Mesodermal cell (in vitro differentiated cells): ENCODE measurements at regions not wholly inside any gene's neighbourhood (a gene's known extent, or its start where the extent isn't known, plus 50 kb on each side); places are given as distances from the start of the nearest gene placed in this dataset.
A peak's percentile ranks its signal among the peaks of the same experiment; 100 is the strongest.
"Not testable (repeated sequence)": the region's sequence is repeated elsewhere in the genome, so short reads cannot be mapped to it uniquely, and the experiment has no call there.

Experiments
- H3K27ac ChIP-seq: 2 replicates; pipeline ENCODE4 v1.7.0; 2013; ENCODE audit warnings: mild to moderate bottlenecking, low read depth, low read length, moderate library complexity; ENCODE audit not compliant: severe bottlenecking
- H3K36me3 ChIP-seq: 2 replicates; pipeline ENCODE4 v1.7.1; 2013; ENCODE audit warnings: mild to moderate bottlenecking, low read length, moderate library complexity; ENCODE audit not compliant: control insufficient read depth, insufficient read depth
- H3K4me1 ChIP-seq: one replicate; pipeline ENCODE4 v1.7.1; 2013; ENCODE audit warnings: mild to moderate bottlenecking, low read length; ENCODE audit not compliant: insufficient read depth, control insufficient read depth, poor library complexity, severe bottlenecking
- H3K4me3 ChIP-seq: 2 replicates; pipeline ENCODE4 v1.7.0; 2013; ENCODE audit warnings: low read length, control low read depth, mild to moderate bottlenecking; ENCODE audit not compliant: insufficient read depth, poor library complexity, severe bottlenecking; ENCODE audit errors: extremely low read depth
- H3K9me3 ChIP-seq: 2 replicates; pipeline ENCODE4 v1.7.1; 2013; ENCODE audit warnings: mild to moderate bottlenecking, low read length, moderate library complexity; ENCODE audit not compliant: control insufficient read depth
- WGBS, 2 experiments: methylation state at CpG; one replicate each; pipeline ENCODE4 v1.1.5; 2013; ENCODE audit warnings: missing lambda C conversion rate in 2 of 2; ENCODE audit not compliant: insufficient coverage in 2 of 2; 5-methylcytosine and 5-hydroxymethylcytosine counted together

- peaks cover 6% of the 10 kb centered on the region for H3K9me3 ChIP-seq
- WGBS, 2 experiments = 89 to 92% methylated on average over 2 of the region's 5 CpGs
- H3K27ac ChIP-seq = no peak overlapping the region
- peaks cover 39% of the 10 kb centered on the region for H3K4me1 ChIP-seq
- H3K36me3 ChIP-seq = no peaks in the 10 kb centered on the region
- H3K4me3 ChIP-seq = no peak overlapping the region
Measured at GRCh38 chr17:77833769-77834168, 124.7 kb upstream of the TNRC6C start.

- Histone ChIP-seq H3K36me3 (no peaks in the 10 kb centered on the region), H3K4me1 (peaks cover 36% of the 10 kb centered on the region), H3K27ac (peak overlapping the region; percentile 77), H3K4me3 (no peak overlapping the region), H3K9me3 (peaks cover 6% of the 10 kb centered on the region)
- 24 to 30% methylated on average over 11 to 12 of the region's 12 CpGs for WGBS, 2 experiments
Measured at GRCh38 chr17:77834170-77835115, 124.1 kb upstream of the TNRC6C start.

GRCh38 chr17:77836557-77837041, 121.9 kb upstream of the TNRC6C start:
- Histone ChIP-seq H3K4me3 (no peak overlapping the region), H3K9me3 (peaks cover 6% of the 10 kb centered on the region), H3K36me3 (no peaks in the 10 kb centered on the region), H3K27ac (no peak overlapping the region), H3K4me1 (peaks cover 30% of the 10 kb centered on the region)
- WGBS, 2 experiments = 88% methylated on average over 1 of the region's 3 CpGs; no CpG with 5 or more reads in 1 of the 2 experiments

- H3K9me3 ChIP-seq, H3K27ac ChIP-seq, H3K4me3 ChIP-seq, H3K36me3 ChIP-seq: not testable (repeated sequence)
- 95 to 96% methylated on average over 4 of the region's 5 CpGs for WGBS, 2 experiments
- H3K4me1 ChIP-seq = peaks cover 30% of the 10 kb centered on the region
Measured at GRCh38 chr17:77837072-77837471, 121.4 kb upstream of the TNRC6C start.

- peaks cover 34% of the 10 kb centered on the region for H3K4me1 ChIP-seq
- no peak overlapping the region for H3K4me3 ChIP-seq
- H3K36me3 ChIP-seq = no peaks in the 10 kb centered on the region
- 96 to 100% methylated on average over 6 to 7 of the region's 9 CpGs for WGBS, 2 experiments
- no peak overlapping the region for H3K27ac ChIP-seq
- H3K9me3 ChIP-seq = peaks cover 6% of the 10 kb centered on the region
Measured at GRCh38 chr17:77837917-77838316, 120.6 kb upstream of the TNRC6C start.

GRCh38 chr17:77838748-77839697, 119.5 kb upstream of the TNRC6C start:
- H3K27ac ChIP-seq = no peak overlapping the region
- peaks cover 32% of the 10 kb centered on the region for H3K4me1 ChIP-seq

GRCh38 chr17:77839698-77840512, 118.6 kb upstream of the TNRC6C start:
- H3K36me3 ChIP-seq = no peaks in the 10 kb centered on the region
- peak overlapping the region; percentile 2 for H3K27ac ChIP-seq
- no peak overlapping the region for H3K4me3 ChIP-seq
- peaks cover 6% of the 10 kb centered on the region for H3K9me3 ChIP-seq
- 90 to 91% methylated on average over 13 to 15 of the region's 16 CpGs for WGBS, 2 experiments
- H3K4me1 ChIP-seq = peaks cover 26% of the 10 kb centered on the region

More at GRCh38 chr17:77838748-77839697, 119.5 kb upstream of the TNRC6C start:
- no peak overlapping the region for H3K4me3 ChIP-seq
- no peaks in the 10 kb centered on the region for H3K36me3 ChIP-seq
- H3K9me3 ChIP-seq = peaks cover 6% of the 10 kb centered on the region
- 91 to 98% methylated on average over 17 to 22 of the region's 23 CpGs for WGBS, 2 experiments

- Histone ChIP-seq H3K4me1 (peaks cover 25% of the 10 kb centered on the region), H3K27ac (peak overlapping the region; percentile 2)
Measured at GRCh38 chr17:77840513-77841165, 117.9 kb upstream of the TNRC6C start.

GRCh38 chr17:77841742-77842527, 116.6 kb upstream of the TNRC6C start:
- Histone ChIP-seq H3K27ac (no peak overlapping the region), H3K4me1 (peaks cover 25% of the 10 kb centered on the region), H3K4me3 (no peak overlapping the region), H3K36me3 (no peaks in the 10 kb centered on the region), H3K9me3 (peaks cover 2% of the 10 kb centered on the region)
- WGBS, 2 experiments = 89 to 92% methylated on average over 5 to 6 of the region's 8 CpGs

More at GRCh38 chr17:77840513-77841165, 117.9 kb upstream of the TNRC6C start:
- Histone ChIP-seq H3K36me3 (no peaks in the 10 kb centered on the region), H3K4me3 (no peak overlapping the region), H3K9me3 (peaks cover 6% of the 10 kb centered on the region)
- WGBS, 2 experiments = 89 to 94% methylated on average over 7 to 10 of the region's 10 CpGs
